ENCODE measurements at regions not wholly inside any gene's neighbourhood (a gene's known extent, or its start where the extent isn't known, plus 50 kb on each side); places are given as distances from the start of the nearest gene placed in this dataset.
A peak's percentile ranks its signal among the peaks of the same experiment; 100 is the strongest.
"Not testable (repeated sequence)": the region's sequence is repeated elsewhere in the genome, so short reads cannot be mapped to it uniquely, and the experiment has no call there.

DNA sequence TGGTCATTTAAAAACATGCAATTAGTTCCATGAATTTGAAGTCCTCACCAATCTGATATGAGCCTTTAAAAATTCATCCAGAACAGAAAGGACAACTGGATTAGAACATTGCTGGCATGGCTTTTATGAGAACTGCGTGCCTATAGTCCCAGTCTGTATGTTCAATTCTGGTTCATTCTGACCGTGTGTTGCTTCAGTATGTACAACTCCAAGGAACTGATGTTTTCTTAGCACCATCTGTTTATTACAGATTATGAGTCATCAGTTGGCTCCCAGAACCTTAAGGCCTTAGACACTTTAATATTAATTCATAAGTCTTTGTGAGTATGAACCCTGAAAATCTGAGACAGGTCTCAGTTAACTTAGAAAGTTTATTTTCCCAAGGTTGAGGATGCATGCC is 115.0 kb downstream of the CEP44 start:
- DNase-seq = peak; percentile 6

GRCh38 chr4:174397366-174398155 is 113.8 kb downstream of the CEP44 start:
- no peak for DNase-seq

GRCh38 chr4:174396599-174397110 is 112.9 kb downstream of the CEP44 start:
- no peak for DNase-seq

- no peak for DNase-seq
Measured at GRCh38 chr4:174394915-174395314, 111.2 kb downstream of the CEP44 start.

GRCh38 chr4:174389439-174389838 is 105.7 kb downstream of the CEP44 start:
- no peak for DNase-seq

- DNase-seq = no peak
Measured at GRCh38 chr4:174388461-174389145, 104.9 kb downstream of the CEP44 start.

GRCh38 chr4:174387721-174388120 is 104.0 kb downstream of the CEP44 start:
- no peak for DNase-seq

GRCh38 chr4:174387143-174387542 is 103.4 kb downstream of the CEP44 start:
- DNase-seq = no peak

DNA sequence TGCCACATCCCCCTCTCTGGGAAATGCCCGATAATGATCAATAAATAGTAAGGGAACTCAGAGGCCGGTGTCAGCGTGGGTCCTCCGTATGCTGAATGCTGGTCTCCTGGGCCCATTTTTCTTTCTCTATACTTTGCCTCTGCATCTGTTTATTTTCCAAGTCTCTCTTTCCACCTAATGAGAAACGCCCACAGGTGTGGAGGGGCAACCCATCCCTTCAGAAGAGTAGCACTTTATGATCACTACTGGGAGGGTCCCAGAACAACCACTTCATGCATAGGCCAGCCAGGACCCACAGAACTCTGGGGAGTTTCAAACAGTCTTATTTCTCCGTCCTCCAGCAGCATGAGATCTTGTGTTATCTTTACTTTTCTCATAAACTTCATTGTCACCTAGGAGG is 100.1 kb downstream of the CEP44 start:
- DNase-seq = no peak

DNA sequence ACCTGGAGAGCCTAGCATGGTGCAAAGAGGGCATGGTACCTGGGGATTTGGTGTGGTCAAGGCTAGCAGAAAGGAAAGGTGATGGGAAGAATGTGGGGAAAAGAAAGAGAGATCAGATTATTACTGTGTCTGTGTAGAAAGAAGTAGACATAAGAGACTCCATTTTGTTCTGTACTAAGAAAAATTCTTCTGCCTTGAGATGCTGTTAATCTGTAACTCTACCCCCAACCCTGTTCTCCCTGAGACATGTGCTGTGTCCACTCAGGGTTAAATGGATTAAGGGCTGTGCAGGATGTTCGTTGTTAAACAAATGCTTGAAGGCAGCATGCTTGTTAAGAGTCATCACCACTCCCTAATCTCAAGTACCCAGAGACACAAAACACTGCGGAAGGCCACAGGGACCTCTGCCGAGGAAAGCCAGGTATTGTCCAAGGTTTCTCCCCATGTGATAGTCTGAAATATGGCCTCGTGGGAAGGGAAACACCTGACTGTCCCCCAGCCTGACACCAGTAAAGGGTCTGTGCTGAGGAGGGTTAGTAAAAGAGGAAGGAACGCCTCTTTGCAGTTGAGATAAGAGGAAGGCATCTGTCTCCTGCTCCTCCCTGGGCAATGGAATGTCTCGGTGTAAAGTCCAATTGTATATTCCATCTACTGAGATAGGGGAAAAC is 99.4 kb downstream of the CEP44 start:
- DNase-seq = not testable (repeated sequence)

Measured in hematopoietic multipotent progenitor cell treated with erythropoietin and hydrocortisone succinate and interleukin-3 and kit ligand, for 8 days (in vitro differentiated cells).